SIG-M5 treated with dmso at 0.1 percent for 504 hours (cell line): ENCODE measurements at regions not wholly inside any gene's neighbourhood (a gene's known extent, or its start where the extent isn't known, plus 50 kb on each side); places are given as distances from the start of the nearest gene placed in this dataset.

Experiments
- DNase-seq: peaks from one replicate; lab custom pipeline; 2025; ENCODE audit not compliant: unreplicated experiment; lab: John Stamatoyannopoulos, UW

DNA sequence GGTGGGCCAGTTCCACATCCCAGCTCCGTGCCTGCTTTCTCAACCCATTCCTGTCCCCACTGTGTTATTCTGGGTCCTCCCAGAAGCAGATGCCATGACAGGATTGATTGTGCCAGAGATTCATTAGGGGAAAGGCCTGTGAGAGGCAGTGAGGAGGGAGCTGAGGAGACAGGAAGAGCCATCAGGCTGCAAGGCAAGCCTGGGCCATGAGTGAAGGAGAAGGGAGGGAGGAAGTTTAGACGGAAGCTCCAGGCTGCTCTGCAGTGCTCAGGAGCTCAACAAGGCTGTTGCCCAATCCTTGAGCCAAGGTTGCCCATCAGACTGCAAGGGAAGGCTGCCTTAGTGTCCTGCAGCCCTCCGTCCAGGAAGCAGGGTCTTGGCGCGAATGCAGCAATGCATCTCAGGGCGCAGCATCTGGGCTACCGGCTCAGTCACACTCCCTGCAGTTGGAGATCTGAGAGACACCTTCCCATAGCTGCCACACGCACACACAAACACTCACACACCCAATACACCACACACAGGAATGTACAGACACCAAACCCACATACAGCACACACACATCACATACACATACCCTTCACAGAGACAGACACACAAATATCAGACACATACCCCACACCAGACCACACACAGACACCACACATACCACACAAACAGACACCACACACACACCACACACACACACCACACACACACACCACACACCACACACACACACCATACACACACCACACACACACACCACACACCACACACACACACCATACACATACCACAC, 139.5 kb upstream of the NDUFV2 start:
- no peak for DNase-seq

DNA sequence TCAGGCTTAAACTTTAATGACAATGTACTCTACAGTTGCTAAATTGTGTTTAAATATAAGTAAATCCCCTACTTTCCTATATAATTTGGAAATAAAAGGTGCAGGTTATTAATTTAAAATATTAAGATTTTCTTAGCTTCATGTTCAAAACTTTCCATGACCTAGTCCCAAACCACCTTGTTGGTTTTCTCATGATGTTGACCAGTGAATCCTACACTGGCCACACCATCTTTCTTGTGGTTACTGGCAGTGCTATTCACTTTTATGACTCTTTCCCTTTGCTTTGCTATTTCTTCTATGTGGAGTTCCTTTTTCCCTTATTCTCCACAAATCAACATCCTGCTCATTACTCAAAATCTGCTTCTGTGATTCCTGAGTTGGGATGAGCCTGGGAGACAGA, 138.6 kb upstream of the NDUFV2 start:
- DNase-seq: no peak

DNA sequence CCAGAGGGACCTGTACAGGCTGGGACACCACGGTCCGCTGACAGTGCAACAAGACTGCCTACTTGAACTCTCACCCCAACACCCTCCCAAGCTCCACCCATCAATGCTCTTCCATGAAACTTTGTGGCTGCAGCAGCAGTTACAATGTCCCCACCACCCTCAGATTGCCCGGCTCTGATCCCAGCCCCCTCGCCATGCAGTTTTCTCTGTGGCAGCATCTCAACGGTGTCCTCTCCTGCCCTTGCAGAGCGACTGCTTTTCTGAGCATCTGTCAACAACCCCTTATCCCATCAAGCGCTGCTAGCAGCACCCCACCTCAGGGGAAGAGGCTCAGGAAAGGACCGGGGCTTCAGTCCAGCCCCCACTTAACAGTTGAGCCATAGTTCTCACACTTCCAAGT, 137.1 kb upstream of the NDUFV2 start:
- DNase-seq: no peak

DNA sequence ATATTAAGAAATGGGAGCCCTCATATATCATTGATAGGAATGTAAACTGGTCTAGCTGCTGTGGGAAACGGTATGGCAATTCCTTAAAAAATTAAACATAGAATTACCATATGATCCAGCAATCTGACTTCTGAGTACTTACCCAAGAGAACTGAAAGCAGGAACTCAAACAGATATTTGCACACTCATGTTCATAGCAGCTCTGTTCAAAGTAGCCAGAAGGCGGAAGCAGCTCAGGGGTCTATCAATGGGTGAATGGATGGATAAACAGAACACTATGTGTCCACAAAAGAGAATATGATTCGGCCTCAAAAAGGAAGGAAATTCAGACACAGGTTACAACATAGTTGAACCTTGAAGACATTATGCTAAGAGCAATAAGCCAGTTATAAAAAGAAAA, 135.7 kb upstream of the NDUFV2 start:
- peak; percentile 30 for DNase-seq

DNA sequence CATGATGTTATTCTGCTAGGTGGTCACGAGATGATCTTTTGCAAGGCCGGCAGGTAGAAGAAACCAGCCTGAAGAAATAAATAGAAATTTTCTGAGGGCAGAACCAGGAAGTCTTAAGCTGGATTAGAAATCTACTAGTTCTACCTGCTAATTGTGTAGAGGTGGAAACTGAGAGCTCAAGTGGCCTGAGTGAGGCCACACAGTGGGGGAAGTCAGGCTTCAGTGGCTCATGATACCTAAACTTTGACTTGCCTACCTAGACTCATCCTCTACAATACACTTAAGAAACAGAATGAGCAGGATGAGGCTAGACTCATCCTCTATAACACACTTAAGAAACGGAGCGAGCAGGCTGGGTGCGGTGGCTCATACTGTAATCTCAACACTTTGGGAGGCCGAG, 134.9 kb upstream of the NDUFV2 start:
- no peak for DNase-seq

DNA sequence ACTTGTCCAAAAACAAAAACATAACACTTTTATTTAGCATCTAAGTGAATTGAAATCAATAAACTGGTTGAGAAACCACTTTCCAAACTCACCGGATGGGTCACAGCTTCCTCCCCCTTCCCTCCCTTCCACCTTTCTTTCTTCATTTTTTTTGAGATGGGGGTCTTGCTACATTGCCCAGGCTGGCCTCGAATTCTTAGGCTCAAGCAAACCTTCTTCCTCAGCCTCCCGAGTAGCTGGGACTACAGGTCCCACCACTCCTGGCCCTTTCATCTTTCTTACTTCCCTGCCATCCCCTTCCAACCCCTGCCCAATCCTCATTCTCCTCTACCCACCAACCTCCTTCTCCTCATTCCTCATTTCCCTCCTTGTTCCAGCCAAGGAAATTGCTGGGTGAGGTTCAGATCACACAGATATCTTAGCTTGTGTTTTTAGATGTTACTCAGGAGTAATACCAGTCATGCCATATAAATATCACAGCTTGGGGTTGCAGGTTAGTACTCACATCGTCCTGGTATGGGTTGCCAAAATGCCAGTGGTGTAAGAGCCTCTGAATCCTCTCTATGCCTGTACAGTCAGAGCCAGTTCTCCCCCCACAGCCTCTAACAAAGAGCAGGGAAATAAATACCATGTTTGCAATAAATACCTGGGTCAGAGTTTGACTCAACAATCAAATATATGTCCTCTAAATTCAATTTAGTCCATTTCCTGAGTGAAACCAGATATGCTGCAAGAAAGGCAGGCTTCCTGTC, 132.7 kb upstream of the NDUFV2 start:
- no peak for DNase-seq

DNA sequence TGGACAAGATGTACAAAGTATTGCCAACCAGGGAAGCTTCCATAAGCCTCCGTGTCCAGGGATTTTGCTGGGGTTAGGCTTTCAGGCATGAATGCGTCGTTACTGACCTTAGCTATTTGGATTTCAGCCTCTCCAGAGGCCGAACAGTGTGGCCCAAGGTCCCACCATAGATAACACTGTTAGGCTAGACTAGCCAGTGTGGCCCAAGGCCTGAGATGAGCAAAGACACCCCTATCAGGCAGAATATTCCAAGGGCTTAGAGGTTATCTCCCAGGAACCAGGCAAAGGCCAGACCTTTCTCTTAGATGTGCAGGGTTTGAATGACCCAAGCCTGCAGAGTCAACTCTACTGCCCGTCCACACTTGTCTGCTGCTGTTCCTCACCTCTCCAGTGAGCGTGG, 131.7 kb upstream of the NDUFV2 start:
- DNase-seq: no peak

DNA sequence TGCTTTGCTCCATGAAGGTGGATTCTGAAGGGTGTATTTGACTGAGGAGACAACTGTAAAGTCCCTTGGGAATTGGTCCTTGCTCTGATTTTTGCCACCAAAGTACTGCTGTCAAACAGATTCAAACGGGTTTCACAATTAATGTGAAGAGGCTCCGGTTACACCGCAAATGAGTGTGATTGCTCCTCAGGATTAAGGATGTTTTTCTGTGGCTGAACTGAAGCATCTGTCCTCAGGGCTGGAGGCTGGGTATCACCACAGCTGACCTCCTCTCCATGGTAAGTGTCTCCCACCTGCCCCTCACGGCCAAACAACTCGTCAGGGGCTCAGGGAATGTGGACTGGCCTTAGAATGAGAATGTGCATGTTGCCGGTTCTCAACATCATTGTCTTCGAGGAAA, 130.4 kb upstream of the NDUFV2 start:
- no peak for DNase-seq

DNA sequence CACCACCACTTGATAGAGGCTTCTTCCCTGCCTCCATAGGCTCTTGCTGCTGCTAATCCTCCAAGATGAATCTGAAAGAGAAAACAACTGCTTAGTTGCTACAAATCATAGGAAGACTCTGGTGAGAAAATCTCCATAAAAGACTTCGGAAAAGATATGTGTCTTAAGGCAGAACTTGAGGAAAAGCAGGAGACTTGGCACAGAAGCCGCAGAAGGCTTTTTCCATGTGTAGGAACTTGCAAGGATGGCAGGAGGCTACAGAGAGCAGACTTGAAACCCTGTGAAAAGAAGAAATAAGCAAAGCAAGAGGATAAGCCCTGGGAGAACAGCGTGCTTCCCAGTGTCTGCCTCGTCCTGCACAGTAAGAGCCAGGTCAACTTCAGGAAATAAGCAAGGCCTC, 128.2 kb upstream of the NDUFV2 start:
- no peak for DNase-seq

DNA sequence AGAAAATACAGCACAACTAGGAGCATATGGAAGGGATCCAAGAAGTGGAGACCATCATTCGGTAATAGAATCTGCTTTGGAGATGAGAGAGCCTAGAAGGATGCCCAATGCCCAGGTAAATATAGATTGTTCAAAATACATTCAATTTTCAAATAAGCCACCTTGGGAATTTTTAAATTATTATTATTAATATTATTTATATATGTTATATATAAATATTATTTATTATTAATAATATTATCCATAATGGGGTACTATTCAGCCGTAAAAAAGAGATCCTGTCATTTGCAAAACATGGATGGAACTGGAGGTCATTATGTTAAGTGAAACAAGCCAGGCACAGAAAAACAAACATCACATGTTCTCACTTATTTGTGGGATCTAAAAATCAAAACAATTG, 127.8 kb upstream of the NDUFV2 start:
- no peak for DNase-seq

DNA sequence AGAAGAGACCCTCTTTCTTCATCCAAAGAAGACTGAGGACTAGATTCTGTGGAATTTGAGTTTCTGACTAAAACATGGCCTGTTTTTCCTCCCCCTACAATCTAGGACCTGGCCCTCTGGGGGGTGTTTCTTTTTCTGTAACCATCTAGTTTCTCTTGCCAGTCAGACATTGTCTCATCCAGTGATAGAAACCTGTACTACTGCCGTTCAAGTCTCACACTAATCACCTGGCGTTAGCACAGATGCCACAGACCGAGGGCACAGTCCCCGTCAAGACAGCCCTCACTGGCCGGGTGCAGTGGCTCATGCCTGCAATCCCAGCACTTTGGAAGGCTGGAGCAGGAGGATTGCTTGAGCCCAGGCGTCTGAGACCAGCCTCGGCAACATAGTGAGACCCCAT, 126.9 kb upstream of the NDUFV2 start:
- DNase-seq: no peak

DNA sequence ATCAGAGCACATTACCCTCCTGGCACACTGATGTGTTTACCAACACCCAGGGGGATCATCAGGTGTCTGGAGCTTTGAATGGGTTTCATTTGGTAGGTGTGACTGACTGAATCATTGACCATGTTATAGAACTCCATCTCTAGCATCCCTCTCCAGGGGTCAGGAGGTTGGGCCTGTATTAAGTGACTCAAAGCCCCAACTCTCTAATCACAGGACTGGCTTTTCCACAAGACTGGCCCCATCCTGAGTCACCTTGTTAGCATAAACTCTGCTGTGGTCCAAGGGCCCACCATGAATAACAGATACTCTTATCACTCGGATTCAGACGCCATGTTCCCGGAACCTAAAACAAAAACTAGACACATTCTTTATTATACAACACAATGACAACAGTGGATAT, 125.9 kb upstream of the NDUFV2 start:
- no peak for DNase-seq

DNA sequence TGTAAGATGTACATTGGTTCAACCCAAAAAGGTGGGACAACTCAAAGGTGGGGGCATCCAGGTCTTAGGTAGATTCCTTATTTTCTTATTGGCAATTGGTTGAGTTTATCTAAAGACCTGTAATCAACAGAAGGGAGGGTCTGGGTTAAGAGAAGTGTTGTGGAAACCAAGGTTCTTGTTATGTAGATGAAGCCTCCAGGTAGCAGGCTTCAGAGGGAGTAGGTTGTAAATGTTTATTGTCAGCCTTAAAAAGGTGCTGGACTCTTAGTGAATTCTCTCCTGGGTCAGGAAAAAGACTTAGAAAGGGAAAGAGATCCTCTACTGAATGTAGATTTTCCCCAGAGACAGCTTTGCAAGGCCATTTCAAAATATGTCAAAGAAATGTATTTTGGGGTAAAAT, 125.3 kb upstream of the NDUFV2 start:
- DNase-seq: no peak

DNA sequence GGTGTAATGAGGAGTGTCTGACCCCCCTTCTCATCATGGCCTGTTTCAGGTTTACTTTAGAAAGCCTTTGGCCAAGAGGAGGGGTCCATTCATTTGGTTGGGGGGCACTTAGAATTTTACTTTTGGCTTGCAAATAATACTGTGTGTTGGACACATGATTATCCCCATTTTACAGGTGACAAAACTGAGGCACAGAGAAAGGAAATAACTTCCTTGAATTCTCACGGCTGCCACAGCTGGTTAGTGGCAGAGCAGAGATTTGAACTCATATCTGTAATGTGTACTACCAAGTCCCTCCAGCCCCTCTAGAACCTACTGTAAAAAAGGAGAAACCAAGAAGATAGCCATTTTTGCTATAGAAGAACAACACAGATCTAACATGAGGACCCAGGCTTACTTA, 124.8 kb upstream of the NDUFV2 start:
- no peak for DNase-seq

DNA sequence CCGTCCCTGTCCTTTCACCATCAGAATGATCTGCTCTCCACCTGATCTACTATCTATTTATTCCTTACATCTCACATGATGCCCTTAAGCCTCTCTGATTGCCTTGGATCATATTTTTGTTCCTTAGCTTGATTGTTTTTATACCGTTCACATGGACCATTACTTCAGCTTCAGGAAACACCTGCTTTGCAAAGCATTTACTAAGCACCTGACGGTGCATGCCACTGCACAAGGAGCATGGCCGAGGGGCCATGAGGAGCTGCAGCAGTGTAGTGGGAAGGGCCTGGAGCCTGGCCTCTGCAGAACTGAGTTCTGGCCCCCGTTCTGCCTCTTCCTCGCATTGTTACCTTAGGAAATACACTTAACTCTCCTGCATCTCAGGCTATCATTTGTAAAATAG, 124.1 kb upstream of the NDUFV2 start:
- DNase-seq: no peak

DNA sequence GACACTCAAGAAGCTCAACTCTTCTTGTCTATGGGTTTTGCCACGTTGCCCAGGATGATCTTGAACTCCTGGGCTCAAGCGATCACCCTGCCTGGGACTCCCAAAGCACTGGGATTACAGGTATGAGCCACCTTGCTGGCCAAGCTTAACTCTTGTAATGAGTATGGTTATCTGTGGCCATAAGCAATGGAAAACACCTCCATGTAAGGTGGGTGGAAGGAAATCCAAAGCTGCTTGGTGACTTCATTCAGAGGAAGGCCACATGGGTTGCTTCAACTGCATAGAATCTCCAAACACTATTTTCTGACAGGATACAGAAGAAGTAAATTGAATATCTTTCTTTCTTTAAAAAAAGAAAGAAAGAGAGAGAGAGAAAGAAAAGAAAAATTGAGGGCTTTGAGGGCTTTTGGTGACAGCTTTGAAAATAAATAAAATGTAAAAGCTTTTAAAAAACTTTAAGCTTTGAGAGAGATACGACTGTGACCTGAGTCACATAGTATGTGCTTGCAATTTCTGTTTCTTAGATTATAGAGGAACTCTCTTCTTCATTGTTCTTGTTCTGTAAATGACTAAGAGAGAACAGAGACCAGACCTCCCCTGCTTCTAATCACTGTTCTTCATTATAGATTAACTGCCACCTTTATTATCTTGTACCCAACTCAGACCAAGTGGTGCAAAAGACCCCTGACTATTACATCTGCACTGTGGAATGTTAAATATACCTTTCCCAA, 123.1 kb upstream of the NDUFV2 start:
- no peak for DNase-seq

DNA sequence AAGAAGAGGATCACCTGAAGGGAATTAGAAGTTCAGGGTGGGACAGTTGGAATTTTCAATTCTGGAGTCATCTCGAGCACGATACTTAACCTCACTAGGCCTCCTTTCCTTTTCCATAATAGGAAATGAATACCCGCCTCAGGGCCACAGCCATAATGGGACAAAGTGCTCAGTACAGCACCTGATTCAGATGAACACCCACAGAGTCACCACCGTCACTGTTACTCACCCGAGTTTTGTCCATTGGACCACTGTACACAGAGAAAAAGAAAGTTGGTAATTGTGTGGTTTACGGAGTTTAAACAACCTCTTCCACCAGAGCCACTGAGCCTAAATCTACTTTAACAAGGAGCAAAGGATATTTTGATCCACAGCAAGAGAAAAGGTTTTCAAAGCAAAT, 122.0 kb upstream of the NDUFV2 start:
- no peak for DNase-seq

DNA sequence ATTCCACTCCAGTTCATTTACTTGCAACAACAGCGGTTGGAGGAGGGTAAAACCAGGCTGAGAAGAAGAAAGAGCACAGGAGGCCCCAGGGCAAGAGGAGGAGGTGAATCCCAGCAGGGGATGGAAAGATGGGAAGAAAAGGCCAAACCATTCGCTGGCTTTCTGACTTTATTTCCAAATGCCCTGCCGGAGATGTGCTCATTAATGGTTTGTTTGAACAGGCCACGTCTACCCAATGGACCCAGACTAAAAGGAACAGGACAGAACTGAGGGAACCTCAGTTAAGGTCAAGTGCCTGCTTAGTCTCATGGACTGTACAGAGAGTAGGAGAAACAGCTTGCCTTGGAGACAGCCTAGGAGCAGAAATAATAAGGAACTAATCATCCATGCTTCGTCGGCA, 121.6 kb upstream of the NDUFV2 start:
- DNase-seq: no peak

DNA sequence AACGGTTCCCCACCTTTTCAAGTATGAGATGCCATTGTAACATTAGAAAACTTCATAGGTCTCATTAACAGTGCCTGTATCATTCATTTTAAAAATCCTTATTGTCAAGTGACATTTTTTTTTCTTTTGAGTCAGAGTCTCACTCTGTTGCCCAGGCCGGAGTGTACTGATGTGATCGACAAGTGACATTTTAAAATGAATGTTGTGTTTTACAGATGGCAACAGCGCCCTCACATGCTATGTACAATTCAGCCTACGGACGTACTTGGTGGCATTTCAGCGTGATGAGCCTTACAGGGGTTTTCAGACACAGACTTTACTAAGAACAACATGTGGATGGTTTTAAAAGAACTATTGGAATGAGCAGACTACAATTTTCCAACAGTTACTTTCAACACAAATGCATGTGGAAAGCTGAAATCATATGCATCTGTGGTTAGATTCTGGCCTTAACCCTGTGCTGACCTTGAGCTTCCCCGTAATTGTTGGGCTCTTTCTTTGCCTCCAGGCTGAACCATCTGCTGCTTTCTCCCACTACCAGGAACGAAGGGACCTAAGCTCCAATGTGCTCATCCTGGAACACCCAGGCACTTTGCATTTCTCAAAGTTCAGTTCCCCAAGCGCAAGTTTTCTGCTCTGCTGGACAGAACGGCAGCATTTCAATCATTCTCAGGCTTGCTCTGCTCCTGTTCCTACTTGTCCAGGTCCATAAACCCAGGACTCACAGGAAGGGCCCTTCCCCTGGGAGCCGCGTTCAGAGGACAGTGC, 119.9 kb upstream of the NDUFV2 start:
- peak; percentile 16 for DNase-seq

DNA sequence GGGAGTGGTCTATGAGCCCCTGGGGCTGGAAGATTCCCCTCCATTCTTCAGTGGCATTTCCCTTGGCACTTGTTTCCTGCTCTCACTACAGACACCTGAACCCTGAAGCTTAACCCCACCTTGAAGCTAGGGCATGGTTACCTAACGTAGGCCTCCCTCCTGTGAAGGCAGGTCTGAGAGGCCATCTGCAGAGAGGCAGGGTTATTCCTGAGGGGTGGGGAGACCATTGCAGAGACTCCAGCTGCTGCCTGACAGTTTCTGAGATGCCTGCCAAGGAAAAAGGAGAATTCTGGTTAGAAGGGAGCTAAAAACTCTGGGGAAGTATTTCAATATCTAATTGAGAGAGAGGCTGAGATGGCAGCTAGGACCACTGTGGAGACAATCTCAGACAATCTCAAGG, 119.3 kb upstream of the NDUFV2 start:
- no peak for DNase-seq

DNA sequence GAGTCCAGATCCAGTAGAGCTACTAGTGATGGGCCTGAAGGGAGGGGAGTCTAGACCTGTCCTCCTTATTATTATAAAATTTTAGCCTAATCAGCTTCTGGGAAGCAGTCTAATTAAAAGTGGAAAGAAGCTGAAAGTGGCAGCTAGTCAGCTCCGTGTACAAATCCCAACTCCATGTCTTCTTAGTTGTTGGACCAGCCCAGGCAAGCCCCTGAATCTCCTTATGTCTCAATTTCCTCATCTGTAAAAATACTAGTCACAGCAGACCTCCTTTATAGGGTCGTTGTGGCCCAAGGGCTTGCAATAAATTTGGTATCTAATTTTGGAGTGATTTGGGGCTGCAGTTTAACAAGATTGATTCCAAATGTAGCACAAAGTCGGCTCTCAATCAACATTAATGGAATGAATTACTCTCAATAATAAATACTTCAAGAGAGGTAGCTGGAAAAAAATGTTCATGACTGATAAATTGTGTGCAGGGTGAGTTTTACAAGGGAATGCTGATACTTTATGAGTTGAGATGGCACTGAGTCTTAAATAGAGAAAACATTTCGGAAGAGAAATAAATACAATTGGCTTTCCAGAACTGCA, 118.3 kb upstream of the NDUFV2 start:
- DNase-seq: peak; percentile 29
